NCI-H1930 (cell line): ENCODE measurements at regions not wholly inside any gene's neighbourhood (a gene's known extent, or its start where the extent isn't known, plus 50 kb on each side); places are given as distances from the start of the nearest gene placed in this dataset.
"Not testable (repeated sequence)": the region's sequence is repeated elsewhere in the genome, so short reads cannot be mapped to it uniquely, and the experiment has no call there.

ENCODE experiments used
- DNase-seq, 2 experiments: peaks; one replicate each; lab custom pipeline; 2025; lab: John Stamatoyannopoulos, UW

- no peak for DNase-seq
Observed at GRCh38 chr2:224110811-224111210, 71.7 kb upstream of the SERPINE2 start.

DNA sequence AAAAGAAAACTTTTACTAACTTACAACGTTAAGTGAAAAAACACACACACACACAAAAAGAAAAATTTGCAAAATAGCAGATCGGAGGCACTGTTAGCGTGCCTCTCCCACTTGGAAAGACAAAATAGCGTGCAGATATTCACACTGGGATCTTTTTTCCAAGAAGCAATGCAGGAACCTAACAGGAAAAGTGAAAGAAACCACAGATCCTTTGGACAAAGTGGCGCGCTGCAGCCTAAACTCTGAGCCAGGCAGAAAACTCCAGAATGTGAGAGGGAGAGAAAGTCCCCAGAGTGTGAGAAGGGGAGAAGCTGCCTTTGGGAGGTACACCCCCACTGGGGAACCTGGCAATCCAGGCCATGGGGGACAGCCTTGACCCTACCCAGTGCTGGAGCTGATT is 70.7 kb upstream of the SERPINE2 start:
- no peak for DNase-seq

DNA sequence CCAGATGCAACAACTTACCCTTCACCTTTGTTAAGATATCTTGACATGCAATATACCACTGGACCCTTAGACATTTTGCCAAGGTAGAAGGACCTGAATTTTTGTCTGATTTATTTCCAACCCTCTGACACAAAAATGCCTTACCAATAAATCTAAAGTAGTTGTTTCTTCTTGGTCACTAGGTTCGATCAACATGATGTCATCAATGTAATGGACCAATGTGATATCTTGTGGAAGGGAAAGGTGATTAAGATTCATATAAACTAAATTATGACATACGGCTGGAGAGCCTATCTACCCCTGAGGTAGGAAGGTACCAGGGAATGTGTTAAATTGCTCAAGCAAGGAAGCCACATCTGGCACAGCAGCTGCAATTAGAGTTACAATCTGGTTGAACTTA is 67.7 kb upstream of the SERPINE2 start:
- no peak for DNase-seq

- no peak for DNase-seq
Observed at GRCh38 chr2:224104668-224105386, 65.7 kb upstream of the SERPINE2 start.

DNA sequence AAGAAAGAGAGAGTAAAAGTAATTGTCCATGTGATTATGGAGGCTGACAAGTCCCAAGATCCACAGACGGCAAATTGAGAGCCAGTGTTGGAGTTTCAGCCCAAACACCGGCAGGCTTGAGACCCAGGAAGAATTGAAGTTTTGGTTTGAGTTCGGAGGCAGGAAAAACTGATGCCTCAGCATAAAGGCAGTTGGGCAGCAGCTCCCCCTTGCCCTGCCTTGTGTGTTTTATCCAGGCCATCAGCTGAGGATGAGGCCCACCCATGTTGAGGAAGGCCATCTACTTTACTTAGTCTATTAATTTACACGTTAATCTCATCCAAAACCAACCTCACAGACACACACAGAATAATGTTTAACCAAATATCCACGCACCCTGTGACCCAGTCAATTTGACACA is 64.6 kb upstream of the SERPINE2 start:
- DNase-seq, result no peak

DNA sequence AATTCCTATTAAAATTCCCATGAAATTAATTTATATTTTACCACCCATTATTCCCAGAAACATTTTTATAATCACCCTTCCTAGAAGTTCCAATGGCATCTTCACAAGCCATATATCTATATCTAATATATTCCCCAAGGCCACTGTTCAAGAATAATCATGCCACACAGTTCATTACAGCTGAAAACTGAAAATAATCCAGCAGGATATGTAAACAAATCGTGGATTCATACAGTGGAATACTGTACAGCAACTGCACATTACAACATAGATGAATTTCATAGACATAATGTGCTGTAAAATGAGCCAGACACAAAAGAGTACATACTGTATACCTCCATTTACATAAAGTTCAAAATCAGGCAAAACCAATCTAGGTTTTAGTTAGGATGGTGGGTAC is 63.9 kb upstream of the SERPINE2 start:
- DNase-seq, result no peak

- DNase-seq, result no peak
Observed at GRCh38 chr2:224101820-224102630, 62.9 kb upstream of the SERPINE2 start.

- DNase-seq, result no peak
Observed at GRCh38 chr2:224099861-224100643, 61.0 kb upstream of the SERPINE2 start.

DNA sequence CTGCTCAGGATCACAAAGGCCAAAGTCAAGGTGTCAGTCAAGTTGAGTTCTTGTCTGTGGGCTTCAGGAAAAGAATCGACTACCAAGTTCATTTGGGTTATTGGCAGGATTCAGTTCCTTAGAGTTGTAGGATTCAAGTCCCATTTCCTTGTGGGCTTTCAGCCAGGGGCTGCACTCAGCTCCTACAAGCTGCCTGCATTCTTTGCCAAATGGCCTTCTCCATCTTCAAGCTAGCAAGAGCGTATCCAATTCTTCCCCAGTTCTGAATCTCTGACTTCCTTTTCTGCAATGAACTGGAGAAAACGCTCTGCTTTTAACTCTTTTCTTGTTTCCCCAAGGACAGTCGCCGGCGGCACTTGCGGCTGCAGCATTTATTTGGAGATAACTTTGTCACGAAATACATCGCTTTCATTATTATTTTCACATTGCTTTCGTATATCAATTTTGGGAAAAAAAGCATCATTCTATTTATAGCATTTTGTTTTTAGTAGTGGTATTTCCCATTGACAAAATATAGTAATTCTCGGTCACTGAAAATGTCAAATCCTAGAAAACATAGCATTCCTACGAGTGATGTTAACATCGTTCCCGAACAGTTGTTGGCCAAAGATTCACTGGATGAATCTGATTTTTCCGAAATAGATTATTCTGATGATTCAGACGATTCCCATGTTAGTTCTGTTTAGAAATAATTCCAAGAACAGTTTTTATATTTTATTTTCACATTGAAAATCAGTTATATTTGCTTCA is 59.6 kb upstream of the SERPINE2 start:
- no peak for DNase-seq

DNA sequence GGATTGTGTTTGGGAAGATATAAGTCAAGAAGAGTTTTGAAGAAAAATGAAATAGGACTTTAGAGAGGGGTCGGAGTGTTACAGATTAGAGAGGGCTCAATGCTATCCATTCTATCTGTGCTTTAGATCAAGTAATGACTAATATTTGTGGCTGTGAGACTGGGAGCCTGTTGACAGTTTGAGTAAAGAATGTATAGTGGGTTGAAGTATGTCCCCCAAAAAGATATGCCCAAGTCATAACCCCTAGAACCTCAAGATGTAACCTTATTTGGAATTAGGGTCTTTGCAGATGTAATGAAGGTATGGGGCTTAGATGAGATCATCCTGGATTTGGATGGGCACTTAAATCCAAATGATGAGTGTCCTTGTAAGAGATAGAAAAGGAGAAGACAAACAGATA is 55.3 kb upstream of the SERPINE2 start:
- no peak for DNase-seq

DNA sequence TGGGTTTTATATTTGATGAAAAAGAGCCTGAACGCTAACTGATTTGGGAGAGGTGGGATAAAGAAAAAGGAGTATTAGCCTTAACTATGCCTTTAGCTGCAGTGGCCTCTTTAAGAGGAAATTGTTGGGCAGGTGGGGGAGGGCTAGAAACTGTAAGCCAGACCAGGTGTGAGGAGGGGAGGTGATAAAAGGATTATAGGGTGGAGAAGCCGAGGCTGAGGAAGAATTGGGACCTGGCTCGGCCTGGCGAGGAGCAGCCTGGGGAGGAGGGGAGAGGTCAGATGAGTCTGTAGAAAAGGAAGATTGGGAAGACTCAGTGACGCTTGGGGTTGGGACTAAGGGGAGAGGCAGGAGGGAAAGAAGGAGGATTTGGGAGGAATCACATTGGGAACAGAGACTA is 52.6 kb upstream of the SERPINE2 start:
- DNase-seq, result not testable (repeated sequence)

DNA sequence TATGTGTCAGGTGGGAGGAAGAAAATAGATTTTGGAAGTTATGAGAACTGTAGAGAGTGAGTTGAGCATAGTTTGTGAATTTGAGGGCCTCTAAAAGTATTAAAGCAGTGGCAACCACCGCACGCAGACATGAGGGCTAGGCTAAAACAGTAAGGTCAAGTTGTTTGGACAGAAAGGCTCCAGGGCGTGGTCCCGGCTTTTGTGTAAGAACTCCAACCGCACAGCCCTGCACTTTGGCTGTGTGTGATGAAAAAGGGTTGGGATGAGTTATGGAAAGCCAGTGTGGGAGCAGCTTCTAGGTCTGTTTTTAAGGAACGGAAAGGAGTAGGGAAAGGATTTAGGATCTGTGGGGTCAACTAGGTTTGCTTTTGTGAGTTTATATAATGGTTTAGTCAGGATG is 50.5 kb upstream of the SERPINE2 start:
- DNase-seq, result not testable (repeated sequence)
